Tibial nerve (tissue), 4 donors: ENCODE measurements at regions not wholly inside any gene's neighbourhood (a gene's known extent, or its start where the extent isn't known, plus 50 kb on each side); places are given as distances from the start of the nearest gene placed in this dataset.

ENCODE experiments used
- EP300 ChIP-seq, 2 donors: sonication (generic); formaldehyde crosslinking; IDR thresholded peaks; one replicate each; pipeline ENCODE4 v1.6.1; 2017; ENCODE audit warnings: antibody characterized with exemption in 2 of 2, mild to moderate bottlenecking in 1 of 2
- POLR2A ChIP-seq, 2 donors: fragments of 450-650 bp; IDR thresholded peaks; one replicate each; pipeline ENCODE4 v1.6.1; 2017; ENCODE audit warnings: antibody characterized with exemption in 2 of 2, mild to moderate bottlenecking in 2 of 2, moderate library complexity in 2 of 2
- TF ChIP-seq, protein P1 (sequence below), 5 experiments: fragments of 200-600 bp in 3 of 5; fragments of 450-650 bp in 2 of 5; sonication (generic) in 3 of 5; IDR thresholded peaks; one replicate each; pipeline ENCODE4 v1.5.1; 2016 to 2019; ENCODE audit warnings: antibody characterized with exemption in 5 of 5, mild to moderate bottlenecking in 3 of 5, moderate library complexity in 2 of 5

DNA sequence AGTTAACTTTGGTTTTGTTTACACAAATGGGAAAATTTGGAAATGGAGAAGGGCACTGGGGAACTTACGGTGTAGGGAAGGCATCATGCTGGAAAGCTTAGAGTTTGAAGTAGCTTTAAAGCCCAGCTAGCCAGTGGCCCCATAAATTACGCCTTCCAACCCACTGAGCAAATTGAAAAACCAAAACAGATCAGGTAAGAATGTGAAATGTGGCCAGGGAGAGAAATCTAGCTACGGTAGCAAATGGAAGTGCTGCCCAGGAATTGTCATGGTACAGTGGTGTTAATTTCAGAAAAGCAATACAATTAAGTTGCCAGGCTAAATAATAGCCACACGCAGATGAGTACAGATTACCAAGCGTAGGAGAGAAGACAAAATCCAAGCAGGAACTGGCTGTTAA is 654.8 kb downstream of the PRELID2 start:
- TF ChIP-seq POLR2A (IDR thresholded peaks at IDR 0.05): no peak
- TF ChIP-seq, protein P1, sequence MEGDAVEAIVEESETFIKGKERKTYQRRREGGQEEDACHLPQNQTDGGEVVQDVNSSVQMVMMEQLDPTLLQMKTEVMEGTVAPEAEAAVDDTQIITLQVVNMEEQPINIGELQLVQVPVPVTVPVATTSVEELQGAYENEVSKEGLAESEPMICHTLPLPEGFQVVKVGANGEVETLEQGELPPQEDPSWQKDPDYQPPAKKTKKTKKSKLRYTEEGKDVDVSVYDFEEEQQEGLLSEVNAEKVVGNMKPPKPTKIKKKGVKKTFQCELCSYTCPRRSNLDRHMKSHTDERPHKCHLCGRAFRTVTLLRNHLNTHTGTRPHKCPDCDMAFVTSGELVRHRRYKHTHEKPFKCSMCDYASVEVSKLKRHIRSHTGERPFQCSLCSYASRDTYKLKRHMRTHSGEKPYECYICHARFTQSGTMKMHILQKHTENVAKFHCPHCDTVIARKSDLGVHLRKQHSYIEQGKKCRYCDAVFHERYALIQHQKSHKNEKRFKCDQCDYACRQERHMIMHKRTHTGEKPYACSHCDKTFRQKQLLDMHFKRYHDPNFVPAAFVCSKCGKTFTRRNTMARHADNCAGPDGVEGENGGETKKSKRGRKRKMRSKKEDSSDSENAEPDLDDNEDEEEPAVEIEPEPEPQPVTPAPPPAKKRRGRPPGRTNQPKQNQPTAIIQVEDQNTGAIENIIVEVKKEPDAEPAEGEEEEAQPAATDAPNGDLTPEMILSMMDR (IDR thresholded peaks at IDR 0.05): no peak
- TF ChIP-seq EP300 (IDR thresholded peaks at IDR 0.05): no peak
